IPS-15b (cell line): ENCODE measurements at regions not wholly inside any gene's neighbourhood (a gene's known extent, or its start where the extent isn't known, plus 50 kb on each side); places are given as distances from the start of the nearest gene placed in this dataset.
"Not testable (repeated sequence)": the region's sequence is repeated elsewhere in the genome, so short reads cannot be mapped to it uniquely, and the experiment has no call there.

Experiments
- H3K27me3 ChIP-seq: one replicate; pipeline ENCODE4 v1.6.1; 2013; ENCODE audit warnings: low read length; ENCODE audit not compliant: control insufficient read depth, insufficient read depth
- H3K36me3 ChIP-seq: one replicate; pipeline ENCODE4 v1.6.1; 2013; ENCODE audit warnings: low read length; ENCODE audit not compliant: control insufficient read depth, insufficient read depth
- H3K4me1 ChIP-seq: one replicate; pipeline ENCODE4 v1.6.1; 2013; ENCODE audit warnings: mild to moderate bottlenecking, low read length; ENCODE audit not compliant: control insufficient read depth, insufficient read depth
- H3K4me3 ChIP-seq: one replicate; pipeline ENCODE4 v1.5.1; 2013; ENCODE audit warnings: low read depth, low read length
- H3K9ac ChIP-seq: one replicate; pipeline ENCODE4 v1.6.1; 2013; ENCODE audit warnings: low read depth, mild to moderate bottlenecking, low read length
- H3K9me3 ChIP-seq: one replicate; pipeline ENCODE4 v1.6.1; 2013; ENCODE audit warnings: mild to moderate bottlenecking, low read length; ENCODE audit not compliant: control insufficient read depth, insufficient read depth

- Histone ChIP-seq H3K9ac (no peak overlapping the region), H3K9me3 (peaks cover 13% of the 10 kb centered on the region), H3K4me1 (no peaks in the 10 kb centered on the region), H3K4me3 (no peak overlapping the region), H3K27me3 (no peaks in the 10 kb centered on the region), H3K36me3 (no peaks in the 10 kb centered on the region)
Observed at GRCh38 chr9:93893899-93894690, 61.1 kb downstream of the BARX1 start.

- H3K9ac ChIP-seq: no peak overlapping the region
- no peaks in the 10 kb centered on the region for H3K27me3 ChIP-seq
- no peaks in the 10 kb centered on the region for H3K36me3 ChIP-seq
- H3K4me3 ChIP-seq: no peak overlapping the region
- no peaks in the 10 kb centered on the region for H3K4me1 ChIP-seq
- peaks cover 13% of the 10 kb centered on the region for H3K9me3 ChIP-seq
Observed at GRCh38 chr9:93893194-93893593, 62.0 kb downstream of the BARX1 start.

- peaks cover 13% of the 10 kb centered on the region for H3K9me3 ChIP-seq
- H3K4me3 ChIP-seq: no peak overlapping the region
- H3K4me1 ChIP-seq: no peaks in the 10 kb centered on the region
- H3K9ac ChIP-seq: no peak overlapping the region
- no peaks in the 10 kb centered on the region for H3K27me3 ChIP-seq
- H3K36me3 ChIP-seq: no peaks in the 10 kb centered on the region
Observed at GRCh38 chr9:93892748-93893147, 62.4 kb downstream of the BARX1 start.

GRCh38 chr9:93891549-93892310, 63.4 kb downstream of the BARX1 start:
- Histone ChIP-seq H3K9me3 (peaks cover 13% of the 10 kb centered on the region), H3K9ac (no peak overlapping the region), H3K4me1 (no peaks in the 10 kb centered on the region), H3K4me3 (no peak overlapping the region), H3K36me3 (no peaks in the 10 kb centered on the region), H3K27me3 (no peaks in the 10 kb centered on the region)

GRCh38 chr9:93891050-93891449, 64.1 kb downstream of the BARX1 start:
- no peaks in the 10 kb centered on the region for H3K36me3 ChIP-seq
- peaks cover 13% of the 10 kb centered on the region for H3K9me3 ChIP-seq
- H3K27me3 ChIP-seq: no peaks in the 10 kb centered on the region
- H3K4me1 ChIP-seq: no peaks in the 10 kb centered on the region
- no peak overlapping the region for H3K4me3 ChIP-seq
- H3K9ac ChIP-seq: no peak overlapping the region

GRCh38 chr9:93890436-93890935, 64.7 kb downstream of the BARX1 start:
- no peaks in the 10 kb centered on the region for H3K36me3 ChIP-seq
- H3K27me3 ChIP-seq: no peaks in the 10 kb centered on the region
- no peak overlapping the region for H3K9ac ChIP-seq
- H3K9me3 ChIP-seq: peaks cover 13% of the 10 kb centered on the region
- H3K4me1 ChIP-seq: no peaks in the 10 kb centered on the region
- no peak overlapping the region for H3K4me3 ChIP-seq

- Histone ChIP-seq H3K4me3 (no peak overlapping the region), H3K9ac (no peak overlapping the region), H3K36me3 (no peaks in the 10 kb centered on the region), H3K27me3 (no peaks in the 10 kb centered on the region), H3K4me1 (no peaks in the 10 kb centered on the region), H3K9me3 (no peaks in the 10 kb centered on the region)
Observed at GRCh38 chr9:93886911-93887310, 68.2 kb downstream of the BARX1 start.

- no peaks in the 10 kb centered on the region for H3K36me3 ChIP-seq
- no peaks in the 10 kb centered on the region for H3K27me3 ChIP-seq
- H3K9ac ChIP-seq: no peak overlapping the region
Observed at GRCh38 chr9:93884808-93885207, 70.3 kb downstream of the BARX1 start.

GRCh38 chr9:93879662-93880407, 75.3 kb downstream of the BARX1 start:
- not testable (repeated sequence) for H3K36me3 ChIP-seq, H3K9ac ChIP-seq, H3K27me3 ChIP-seq, H3K9me3 ChIP-seq, H3K4me1 ChIP-seq, H3K4me3 ChIP-seq

More at GRCh38 chr9:93884808-93885207, 70.3 kb downstream of the BARX1 start:
- Histone ChIP-seq H3K4me3 (no peak overlapping the region), H3K4me1 (no peaks in the 10 kb centered on the region), H3K9me3 (no peaks in the 10 kb centered on the region)

GRCh38 chr9:93875330-93875729, 79.8 kb downstream of the BARX1 start:
- no peaks in the 10 kb centered on the region for H3K4me1 ChIP-seq
- H3K9ac ChIP-seq: no peak overlapping the region
- no peaks in the 10 kb centered on the region for H3K27me3 ChIP-seq
- H3K36me3 ChIP-seq: no peaks in the 10 kb centered on the region
- peaks cover 15% of the 10 kb centered on the region for H3K9me3 ChIP-seq
- no peak overlapping the region for H3K4me3 ChIP-seq

DNA sequence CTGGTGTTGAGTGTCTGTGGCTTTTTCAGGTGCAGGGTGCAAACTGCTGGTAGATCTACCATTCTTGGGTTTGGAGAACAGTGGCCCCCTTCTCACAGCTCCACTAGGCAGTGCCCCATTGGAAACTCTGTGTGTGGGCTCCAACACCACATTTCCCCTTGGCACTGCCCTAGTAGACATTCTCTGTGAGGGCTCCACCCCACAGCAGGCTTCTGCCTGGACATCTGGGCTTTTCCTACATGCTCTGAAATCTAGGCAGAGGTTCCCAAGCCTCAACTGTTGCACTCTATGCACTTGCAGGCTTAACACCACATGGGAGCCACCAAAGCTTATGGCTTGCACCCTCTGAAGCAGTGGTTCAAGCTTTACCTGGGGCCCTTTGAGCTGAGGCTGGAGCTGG, 80.9 kb downstream of the BARX1 start:
- Histone ChIP-seq H3K9me3 (peaks cover 15% of the 10 kb centered on the region), H3K36me3 (no peaks in the 10 kb centered on the region), H3K4me1 (peaks cover 4% of the 10 kb centered on the region), H3K27me3 (no peaks in the 10 kb centered on the region), H3K9ac (no peak overlapping the region), H3K4me3 (no peak overlapping the region)
